H9 (cell line): ENCODE measurements at regions not wholly inside any gene's neighbourhood (a gene's known extent, or its start where the extent isn't known, plus 50 kb on each side); places are given as distances from the start of the nearest gene placed in this dataset.

Experiments
- DNase-seq: peaks from one replicate; pipeline ENCODE4 v3.0.0-alpha.2; 2017
- H2AFZ ChIP-seq: one replicate; pipeline ENCODE4 v1.6.1; 2013; ENCODE audit warnings: mild to moderate bottlenecking, low read length, control low read depth, moderate library complexity
- H2AK5ac ChIP-seq: 2 replicates; pipeline ENCODE4 v1.6.1; 2013; ENCODE audit warnings: low read length, control low read depth, mixed read lengths; ENCODE audit not compliant: insufficient read length
- H2BK120ac ChIP-seq: one replicate; pipeline ENCODE4 v1.6.1; 2013; ENCODE audit warnings: low read depth, mild to moderate bottlenecking, low read length, control low read depth, inconsistent platforms; ENCODE audit not compliant: poor library complexity, severe bottlenecking
- H2BK12ac ChIP-seq: 2 replicates; pipeline ENCODE4 v1.6.1; 2013; ENCODE audit warnings: low read length, control low read depth, mixed read lengths, low read depth; ENCODE audit not compliant: insufficient read length
- H2BK15ac ChIP-seq: 2 replicates; pipeline ENCODE4 v1.6.1; 2013; ENCODE audit warnings: low read depth, low read length, control low read depth
- H2BK20ac ChIP-seq: one replicate; pipeline ENCODE4 v1.6.1; 2013; ENCODE audit warnings: low read depth, mild to moderate bottlenecking, low read length, control low read depth, inconsistent platforms; ENCODE audit not compliant: poor library complexity, severe bottlenecking
- H2BK5ac ChIP-seq: 2 replicates; pipeline ENCODE4 v1.6.1; 2013; ENCODE audit warnings: low read length, control low read depth, mixed read lengths; ENCODE audit not compliant: insufficient read length
- H3K14ac ChIP-seq: 2 replicates; pipeline ENCODE4 v1.6.1; 2013; ENCODE audit warnings: low read length, control low read depth; ENCODE audit not compliant: insufficient read depth
- H3K18ac ChIP-seq: 2 replicates; pipeline ENCODE4 v1.6.1; 2013; ENCODE audit warnings: low read depth, mild to moderate bottlenecking, mixed read lengths, low read length, control low read depth; ENCODE audit not compliant: insufficient read length
- H3K23ac ChIP-seq: 2 replicates; pipeline ENCODE4 v1.6.1; 2013; ENCODE audit warnings: low read length, control low read depth, mixed read lengths, low read depth; ENCODE audit not compliant: insufficient read length
- H3K23me2 ChIP-seq: 2 replicates; pipeline ENCODE4 v1.6.1; 2013; ENCODE audit warnings: low read depth, mild to moderate bottlenecking, mixed read lengths, low read length, control low read depth; ENCODE audit not compliant: insufficient read length, poor library complexity, severe bottlenecking
- H3K27ac ChIP-seq: 2 replicates; pipeline ENCODE4 v1.5.1; 2013; ENCODE audit warnings: low read length, control low read depth, mixed read lengths, low read depth; ENCODE audit not compliant: insufficient read length
- H3K27me3 ChIP-seq: 2 replicates; pipeline ENCODE4 v1.6.1; 2013; ENCODE audit warnings: low read length, control low read depth, inconsistent platforms; ENCODE audit not compliant: insufficient read depth
- H3K4ac ChIP-seq: 2 replicates; pipeline ENCODE4 v1.6.1; 2013; ENCODE audit warnings: low read depth, mild to moderate bottlenecking, control low read depth, inconsistent platforms, low read length, moderate library complexity
- H3K4me1 ChIP-seq: 2 replicates; pipeline ENCODE4 v1.6.1; 2013; ENCODE audit warnings: low read length, control low read depth, inconsistent platforms; ENCODE audit not compliant: insufficient read depth
- H3K4me2 ChIP-seq: 2 replicates; pipeline ENCODE4 v1.6.1; 2013; ENCODE audit warnings: low read length, control low read depth, mixed read lengths; ENCODE audit not compliant: insufficient read length, insufficient read depth
- H3K56ac ChIP-seq: 2 replicates; pipeline ENCODE4 v1.6.1; 2013; ENCODE audit warnings: low read depth, mild to moderate bottlenecking, mixed read lengths, low read length, control low read depth; ENCODE audit not compliant: insufficient read length
- H3K79me1 ChIP-seq: 2 replicates; pipeline ENCODE4 v1.6.1; 2013; ENCODE audit warnings: low read depth, mild to moderate bottlenecking, moderate library complexity, low read length, control low read depth, inconsistent platforms; ENCODE audit not compliant: insufficient read depth, poor library complexity, severe bottlenecking
- H3K79me2 ChIP-seq: 2 replicates; pipeline ENCODE4 v1.6.1; 2013; ENCODE audit warnings: low read length, control low read depth, inconsistent platforms; ENCODE audit not compliant: insufficient read depth
- H3K9ac ChIP-seq: 2 replicates; pipeline ENCODE4 v1.6.1; 2013; ENCODE audit warnings: low read length, control low read depth, mixed read lengths; ENCODE audit not compliant: insufficient read length; ENCODE audit errors: extremely low read depth
- H3K9me3 ChIP-seq: one replicate; pipeline ENCODE4 v1.6.1; 2013; ENCODE audit warnings: low read depth, low read length, inconsistent platforms; ENCODE audit not compliant: control insufficient read depth
- H3T11ph ChIP-seq: one replicate; pipeline ENCODE4 v1.6.1; 2013; ENCODE audit warnings: mild to moderate bottlenecking, low read length, control low read depth, inconsistent platforms
- H4K20me1 ChIP-seq: one replicate; pipeline ENCODE4 v1.6.1; 2013; ENCODE audit not compliant: control insufficient read depth, insufficient read length, insufficient read depth
- H4K5ac ChIP-seq: 2 replicates; pipeline ENCODE4 v1.6.1; 2013; ENCODE audit warnings: low read depth, mild to moderate bottlenecking, mixed read lengths, low read length, control low read depth; ENCODE audit not compliant: insufficient read length
- H4K8ac ChIP-seq: replicated peaks from 2 replicates; pipeline ENCODE4 v1.6.1; 2013; ENCODE audit warnings: low read length, control low read depth, mixed read lengths, low read depth; ENCODE audit not compliant: insufficient read length
- H4K91ac ChIP-seq: 2 replicates; pipeline ENCODE4 v1.6.1; 2013; ENCODE audit warnings: low read depth, mild to moderate bottlenecking, moderate library complexity, mixed read lengths, low read length, control low read depth; ENCODE audit not compliant: insufficient read length
- H3K27ac Mint-ChIP-seq, 3 experiments: 2 replicates in 2 of 3; 3 replicates in 1 of 3; pipeline ENCODE4 v1.8.0; 2020 to 2021; ENCODE audit warnings: mixed read lengths in 3 of 3, mild to moderate bottlenecking in 1 of 3, moderate library complexity in 1 of 3
- H3K27me3 Mint-ChIP-seq: 2 replicates; pipeline ENCODE4 v1.8.0; 2021; ENCODE audit warnings: low read depth, mild to moderate bottlenecking, moderate library complexity, mixed read lengths
- H3K36me3 Mint-ChIP-seq, 3 experiments: 2 replicates in 2 of 3; 3 replicates in 1 of 3; pipeline ENCODE4 v1.8.0; 2020 to 2021; ENCODE audit warnings: low read depth in 3 of 3, mixed read lengths in 3 of 3; ENCODE audit not compliant: insufficient read depth in 1 of 3
- H3K4me1 Mint-ChIP-seq, 2 experiments: 2 replicates each; pipeline ENCODE4 v1.8.0; 2020; ENCODE audit warnings: mixed read lengths in 2 of 2
- H3K4me3 Mint-ChIP-seq, 2 experiments: 2 replicates in 1 of 2; 3 replicates in 1 of 2; pipeline ENCODE4 v1.8.0; 2020 to 2021; ENCODE audit warnings: mild to moderate bottlenecking in 2 of 2, mixed read lengths in 2 of 2, moderate library complexity in 1 of 2
- H3K9me3 Mint-ChIP-seq, 2 experiments: 2 replicates in 1 of 2; 3 replicates in 1 of 2; pipeline ENCODE4 v1.8.0; 2020; ENCODE audit warnings: mild to moderate bottlenecking in 2 of 2, mixed read lengths in 2 of 2, moderate library complexity in 1 of 2
- WGBS: extraction: QIAGEN DNeasy Blood & Tissue Kit; methylation state at CpG from one replicate; pipeline ENCODE4 v1.1.7; 2013; ENCODE audit warnings: missing lambda C conversion rate, low lambda C conversion rate, mixed read lengths; ENCODE audit not compliant: insufficient read length; ENCODE audit errors: extremely low coverage; 5-methylcytosine and 5-hydroxymethylcytosine counted together
- TF ChIP-seq, protein P1 (sequence below): fragments of 200-600 bp; sonication (generic); conservative IDR thresholded peaks from 3 replicates; pipeline ENCODE4 v1.8.0; 2021; ENCODE audit warnings: antibody characterized with exemption, mild to moderate bottlenecking

DNA sequence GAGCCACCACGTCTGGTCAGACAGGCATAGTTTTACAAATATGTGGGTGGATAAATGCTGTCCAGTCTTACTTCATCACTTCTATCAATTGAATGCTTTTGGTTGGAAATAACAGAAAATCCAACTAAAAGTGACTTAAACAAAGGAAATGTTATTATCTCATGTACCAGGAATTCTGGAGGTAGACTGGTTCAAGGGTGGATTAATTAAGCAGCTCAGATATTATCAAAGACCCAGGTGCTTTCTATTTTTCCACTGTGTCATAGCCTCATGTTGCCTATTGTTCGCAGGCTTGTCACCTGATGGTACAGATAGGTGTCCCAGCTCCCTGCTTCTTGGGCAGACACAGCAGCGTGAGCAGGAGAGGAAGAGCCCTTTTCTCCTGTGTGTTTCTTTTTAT is 156.1 kb upstream of the CTBP2 start:
- Histone ChIP-seq H3K14ac (no peak overlapping the region), H3K27ac (no peak overlapping the region), H2BK20ac (no peak overlapping the region), H4K91ac (no peak overlapping the region), H3K23ac (no peak overlapping the region), H3K9me3 (no peaks in the 10 kb centered on the region), H3K79me1 (no peaks in the 10 kb centered on the region), H3K4me2 (no peak overlapping the region), H2BK12ac (no peak overlapping the region), H3K79me2 (no peaks in the 10 kb centered on the region), H4K8ac (no peak overlapping the region), H2BK15ac (no peak overlapping the region), H2BK5ac (no peak overlapping the region), H3K56ac (no peak overlapping the region), H3K18ac (no peak overlapping the region), H2AFZ (no peak overlapping the region), H3T11ph (no peak overlapping the region), H2AK5ac (no peak overlapping the region), H3K23me2 (no peaks in the 10 kb centered on the region), H3K4ac (no peak overlapping the region), H4K20me1 (no peaks in the 10 kb centered on the region), H3K4me1 (no peaks in the 10 kb centered on the region), H3K27me3 (no peaks in the 10 kb centered on the region), H3K9ac (no peak overlapping the region), H4K5ac (no peak overlapping the region), H2BK120ac (no peak overlapping the region)
- Mint-ChIP-seq H3K9me3 (no peaks in the 10 kb centered on the region), H3K27ac (no peak overlapping the region), H3K27me3 (no peaks in the 10 kb centered on the region), H3K4me1 (no peaks in the 10 kb centered on the region), H3K36me3 (no peaks in the 10 kb centered on the region), H3K4me3 (no peak overlapping the region)
- TF ChIP-seq, protein P1, sequence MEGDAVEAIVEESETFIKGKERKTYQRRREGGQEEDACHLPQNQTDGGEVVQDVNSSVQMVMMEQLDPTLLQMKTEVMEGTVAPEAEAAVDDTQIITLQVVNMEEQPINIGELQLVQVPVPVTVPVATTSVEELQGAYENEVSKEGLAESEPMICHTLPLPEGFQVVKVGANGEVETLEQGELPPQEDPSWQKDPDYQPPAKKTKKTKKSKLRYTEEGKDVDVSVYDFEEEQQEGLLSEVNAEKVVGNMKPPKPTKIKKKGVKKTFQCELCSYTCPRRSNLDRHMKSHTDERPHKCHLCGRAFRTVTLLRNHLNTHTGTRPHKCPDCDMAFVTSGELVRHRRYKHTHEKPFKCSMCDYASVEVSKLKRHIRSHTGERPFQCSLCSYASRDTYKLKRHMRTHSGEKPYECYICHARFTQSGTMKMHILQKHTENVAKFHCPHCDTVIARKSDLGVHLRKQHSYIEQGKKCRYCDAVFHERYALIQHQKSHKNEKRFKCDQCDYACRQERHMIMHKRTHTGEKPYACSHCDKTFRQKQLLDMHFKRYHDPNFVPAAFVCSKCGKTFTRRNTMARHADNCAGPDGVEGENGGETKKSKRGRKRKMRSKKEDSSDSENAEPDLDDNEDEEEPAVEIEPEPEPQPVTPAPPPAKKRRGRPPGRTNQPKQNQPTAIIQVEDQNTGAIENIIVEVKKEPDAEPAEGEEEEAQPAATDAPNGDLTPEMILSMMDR: no peak
- DNase-seq: no peak
- no CpG with 5 or more reads among the region's 3 CpGs for WGBS
